ENCODE measurements at regions not wholly inside any gene's neighbourhood (a gene's known extent, or its start where the extent isn't known, plus 50 kb on each side); places are given as distances from the start of the nearest gene placed in this dataset.

DNA sequence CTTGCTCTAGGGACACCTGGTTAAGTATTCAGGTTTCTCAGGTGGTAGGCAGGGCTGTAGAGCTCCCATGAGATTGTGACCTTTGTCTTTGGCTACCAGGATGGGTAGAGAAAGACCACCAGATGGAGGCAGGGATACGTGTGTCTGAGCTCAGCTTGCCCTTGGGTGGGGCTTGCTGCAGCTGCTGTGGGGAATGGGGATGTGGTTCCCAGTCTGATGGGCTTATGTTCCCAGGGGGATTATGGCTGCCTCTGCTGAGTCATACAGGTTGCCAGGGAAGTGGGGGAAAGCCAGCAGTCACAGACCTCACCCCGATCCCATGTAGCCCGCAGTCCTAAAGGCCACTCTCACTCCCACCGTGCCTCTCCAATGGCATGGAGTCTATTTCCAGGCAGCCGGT, 659.9 kb upstream of the KLF12 start:
- CTCF ChIA-PET = no interaction called here

DNA sequence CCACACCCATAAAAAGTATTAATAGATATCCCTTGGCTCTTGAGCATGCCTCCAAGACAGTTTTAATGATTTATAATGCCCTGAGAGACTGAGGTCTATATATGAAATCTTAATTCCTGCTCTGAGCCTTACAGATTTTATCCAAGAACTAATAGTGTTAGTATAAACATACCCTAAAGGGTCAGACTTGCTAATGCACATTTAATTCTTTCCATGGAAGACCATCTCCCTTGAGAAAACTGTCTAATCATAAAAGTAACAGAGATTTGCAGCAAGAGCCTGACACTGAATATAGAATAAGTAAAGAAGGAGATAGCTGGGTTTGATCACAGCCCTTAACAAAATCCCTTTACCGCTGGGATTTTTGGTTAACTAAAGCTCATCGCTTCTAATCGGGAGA, 650.8 kb upstream of the KLF12 start:
- intact Hi-C loops (cut with DNase I, micrococcal nuclease) = no loop called here
- ATAC-seq (no peak), DNase-seq (no peak)
- POLR2A ChIA-PET = no interaction called here
- H3K4me3 Mint-ChIP-seq = no peak overlapping the region
- no peak overlapping the region for H3K27ac Mint-ChIP-seq
- H3K36me3 Mint-ChIP-seq (ENCODE audit: low read depth) = no peaks in the 10 kb centered on the region
- no peaks in the 10 kb centered on the region for H3K4me1 Mint-ChIP-seq
- CTCF ChIA-PET = no interaction called here
- no peaks in the 10 kb centered on the region for H3K9me3 Mint-ChIP-seq (ENCODE audit: low read depth)
- H3K27me3 Mint-ChIP-seq = peaks cover under 1% of the 10 kb centered on the region

More for the DNA sequence above, 659.9 kb upstream of the KLF12 start:
- intact Hi-C loops (cut with DNase I, micrococcal nuclease) = no loop called here
- Mint-ChIP-seq H3K27ac (no peak overlapping the region), H3K4me1 (no peaks in the 10 kb centered on the region), H3K4me3 (no peak overlapping the region), H3K9me3 (ENCODE audit: low read depth) (no peaks in the 10 kb centered on the region), H3K36me3 (ENCODE audit: low read depth) (no peaks in the 10 kb centered on the region), H3K27me3 (peaks cover 13% of the 10 kb centered on the region)
- POLR2A ChIA-PET = no interaction called here
- ATAC-seq = no peak
- DNase-seq = no peak

DNA sequence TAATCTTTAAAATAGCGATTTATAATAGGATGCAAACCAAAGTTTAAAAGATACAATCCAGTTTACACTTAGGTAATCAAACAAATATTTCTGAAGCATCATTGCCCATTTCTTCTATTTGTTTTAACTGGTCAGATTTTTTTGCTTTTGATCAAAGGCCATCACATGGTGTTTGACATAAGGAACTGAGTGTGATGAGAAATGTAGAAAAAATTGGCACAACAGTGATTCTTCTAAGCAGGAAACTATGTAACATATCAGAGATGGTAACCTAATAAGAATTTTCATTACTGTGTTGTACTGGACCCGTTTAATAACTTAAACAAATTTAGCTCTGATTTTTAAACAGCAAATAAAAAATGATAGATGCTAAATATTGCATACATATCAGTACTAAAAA, 644.7 kb upstream of the KLF12 start:
- H3K4me1 Mint-ChIP-seq = no peaks in the 10 kb centered on the region
- POLR2A ChIA-PET = no interaction called here
- H3K4me3 Mint-ChIP-seq = no peak overlapping the region
- no peaks in the 10 kb centered on the region for H3K36me3 Mint-ChIP-seq (ENCODE audit: low read depth)
- intact Hi-C loops (cut with DNase I, micrococcal nuclease) = no loop called here
- no peaks in the 10 kb centered on the region for H3K9me3 Mint-ChIP-seq (ENCODE audit: low read depth)
- DNase-seq (no peak), ATAC-seq (no peak)
- H3K27me3 Mint-ChIP-seq = peaks cover 6% of the 10 kb centered on the region
- no peak overlapping the region for H3K27ac Mint-ChIP-seq
- CTCF ChIA-PET = no interaction called here

DNA sequence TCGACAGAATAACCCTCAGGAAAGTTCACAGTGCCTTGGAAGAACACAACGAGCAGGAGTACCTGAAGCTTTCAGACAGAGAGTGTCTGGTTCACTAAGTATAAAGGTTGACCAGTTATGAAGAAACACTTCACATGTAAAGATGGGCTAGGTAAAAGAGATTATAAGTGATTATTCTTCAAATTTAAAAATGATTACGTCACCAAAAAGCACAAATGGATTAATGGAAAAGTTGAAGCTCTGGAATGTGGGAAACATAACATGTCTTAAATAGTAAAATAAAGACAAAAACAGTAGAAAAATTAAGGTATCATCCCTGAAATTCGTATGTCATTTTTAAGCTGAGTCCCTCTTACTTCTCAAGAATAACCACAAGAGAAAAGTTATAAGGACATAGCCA, 643.9 kb upstream of the KLF12 start:
- H3K4me3 Mint-ChIP-seq = no peak overlapping the region
- POLR2A ChIA-PET = no interaction called here

DNA sequence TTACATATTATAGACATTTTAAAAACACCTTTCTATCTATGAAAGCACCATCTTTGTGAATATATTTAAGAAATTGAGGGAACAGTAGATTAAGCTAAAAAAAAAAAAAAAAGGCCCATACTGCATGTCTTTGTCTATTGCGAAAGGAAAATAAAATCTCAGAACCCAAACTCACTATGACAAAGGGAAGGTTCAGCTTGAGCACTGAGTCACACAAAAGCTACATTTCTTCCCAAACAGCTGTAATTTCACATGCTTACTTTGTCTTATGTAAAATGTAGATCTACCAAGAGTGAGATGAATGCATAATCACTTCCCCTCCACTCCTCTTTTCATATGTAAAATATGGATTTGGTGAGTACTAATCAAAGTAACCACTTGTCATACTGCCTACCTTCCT, 640.1 kb upstream of the KLF12 start:
- H3K9me3 Mint-ChIP-seq (ENCODE audit: low read depth) = no peaks in the 10 kb centered on the region
- ATAC-seq = no peak

More for the DNA sequence above, 643.9 kb upstream of the KLF12 start:
- ATAC-seq = no peak
- no peak overlapping the region for H3K27ac Mint-ChIP-seq
- H3K27me3 Mint-ChIP-seq = peaks cover 9% of the 10 kb centered on the region
- DNase-seq = no peak
- CTCF ChIA-PET = interaction anchor here (0.8 kb wide), 1 partner anchor 34 kb away, joined by 5 read pairs; no protein-coding TSS in a partner anchor
- no peaks in the 10 kb centered on the region for H3K9me3 Mint-ChIP-seq (ENCODE audit: low read depth)
- intact Hi-C loops (cut with DNase I, micrococcal nuclease) = no loop called here
- no peaks in the 10 kb centered on the region for H3K36me3 Mint-ChIP-seq (ENCODE audit: low read depth)
- H3K4me1 Mint-ChIP-seq = no peaks in the 10 kb centered on the region

DNA sequence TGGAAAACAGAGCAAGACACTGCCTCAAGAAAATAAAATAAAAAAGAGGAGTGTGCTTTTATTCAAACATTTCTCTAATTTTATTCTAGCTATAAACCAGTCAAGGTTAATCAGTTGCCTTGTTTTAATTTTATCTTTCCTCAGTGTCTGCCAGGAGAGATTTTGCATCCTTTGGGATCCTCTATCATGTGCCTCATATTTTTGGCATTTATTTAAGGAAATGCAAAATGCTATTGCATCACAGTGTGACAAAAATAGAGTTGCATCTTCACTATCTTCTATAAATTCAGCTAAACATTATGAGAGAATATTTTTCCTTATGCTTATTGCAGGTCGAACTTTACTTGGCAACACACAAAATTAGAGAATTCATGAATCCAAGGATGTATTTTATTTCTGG, 639.0 kb upstream of the KLF12 start:
- no peak overlapping the region for H3K27ac Mint-ChIP-seq
- intact Hi-C loops (cut with DNase I, micrococcal nuclease) = no loop called here

More for the DNA sequence above, 640.1 kb upstream of the KLF12 start:
- H3K27me3 Mint-ChIP-seq = peaks cover 9% of the 10 kb centered on the region
- ChIA-PET CTCF (no interaction called here), POLR2A (no interaction called here)
- intact Hi-C loops (cut with DNase I, micrococcal nuclease) = no loop called here
- no peaks in the 10 kb centered on the region for H3K4me1 Mint-ChIP-seq
- H3K27ac Mint-ChIP-seq = no peak overlapping the region
- DNase-seq = no peak
- H3K36me3 Mint-ChIP-seq (ENCODE audit: low read depth) = no peaks in the 10 kb centered on the region
- no peak overlapping the region for H3K4me3 Mint-ChIP-seq

DNA sequence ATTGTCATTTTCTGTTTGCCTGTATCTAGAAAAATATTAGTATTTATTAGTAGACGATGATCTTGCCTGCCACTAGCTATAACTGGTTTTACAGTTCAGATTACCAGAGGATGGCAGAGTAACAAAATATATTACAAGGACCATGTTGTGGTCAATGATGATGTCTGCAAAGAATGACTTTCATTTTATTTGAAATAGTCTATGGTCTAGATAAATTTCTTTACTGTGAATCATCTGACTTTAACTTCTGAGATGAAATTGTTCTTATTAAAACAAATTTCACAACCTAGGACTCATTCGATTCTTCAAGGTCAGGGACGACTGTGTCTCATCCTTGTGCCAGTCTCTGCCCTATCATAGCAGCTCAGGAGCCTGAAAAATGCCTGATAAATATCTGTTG, 637.8 kb upstream of the KLF12 start:
- Mint-ChIP-seq H3K4me1 (no peaks in the 10 kb centered on the region), H3K9me3 (ENCODE audit: low read depth) (no peaks in the 10 kb centered on the region), H3K4me3 (no peak overlapping the region), H3K36me3 (ENCODE audit: low read depth) (no peaks in the 10 kb centered on the region), H3K27me3 (peaks cover 9% of the 10 kb centered on the region), H3K27ac (no peak overlapping the region)
- intact Hi-C loops (cut with DNase I, micrococcal nuclease) = no loop called here
- ChIA-PET POLR2A (no interaction called here), CTCF (no interaction called here)
- DNase-seq (no peak), ATAC-seq (no peak)

More for the DNA sequence above, 639.0 kb upstream of the KLF12 start:
- Mint-ChIP-seq H3K9me3 (ENCODE audit: low read depth) (no peaks in the 10 kb centered on the region), H3K4me1 (no peaks in the 10 kb centered on the region), H3K27me3 (peaks cover 9% of the 10 kb centered on the region), H3K36me3 (ENCODE audit: low read depth) (no peaks in the 10 kb centered on the region), H3K4me3 (no peak overlapping the region)
- ChIA-PET POLR2A (no interaction called here), CTCF (no interaction called here)
- no peak for DNase-seq
- ATAC-seq = no peak

DNA sequence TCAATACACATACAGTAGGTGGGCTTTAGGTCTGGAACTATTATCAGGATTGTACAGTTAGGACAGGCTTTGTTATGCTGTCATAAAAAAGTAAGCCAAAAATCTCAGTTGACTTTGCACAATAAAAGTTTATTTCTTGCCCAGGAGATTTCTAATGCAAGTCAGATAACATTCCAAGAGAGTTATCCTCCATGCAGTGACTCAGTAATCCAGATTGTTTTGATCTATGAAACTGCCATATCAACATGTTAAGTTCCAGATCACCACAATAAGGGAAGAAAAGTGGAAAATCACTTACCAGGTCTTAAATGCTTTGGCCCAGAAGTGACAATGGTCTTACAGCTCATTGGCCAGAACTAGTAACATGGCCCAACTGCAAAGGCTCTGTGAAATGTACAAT, 636.2 kb upstream of the KLF12 start:
- CTCF ChIA-PET = no interaction called here
- Mint-ChIP-seq H3K27ac (no peak overlapping the region), H3K36me3 (ENCODE audit: low read depth) (no peaks in the 10 kb centered on the region), H3K4me1 (no peaks in the 10 kb centered on the region), H3K4me3 (no peak overlapping the region), H3K27me3 (peaks cover 6% of the 10 kb centered on the region), H3K9me3 (ENCODE audit: low read depth) (no peaks in the 10 kb centered on the region)
- DNase-seq (no peak), ATAC-seq (no peak)
- POLR2A ChIA-PET = no interaction called here
- intact Hi-C loops (cut with DNase I, micrococcal nuclease) = no loop called here

DNA sequence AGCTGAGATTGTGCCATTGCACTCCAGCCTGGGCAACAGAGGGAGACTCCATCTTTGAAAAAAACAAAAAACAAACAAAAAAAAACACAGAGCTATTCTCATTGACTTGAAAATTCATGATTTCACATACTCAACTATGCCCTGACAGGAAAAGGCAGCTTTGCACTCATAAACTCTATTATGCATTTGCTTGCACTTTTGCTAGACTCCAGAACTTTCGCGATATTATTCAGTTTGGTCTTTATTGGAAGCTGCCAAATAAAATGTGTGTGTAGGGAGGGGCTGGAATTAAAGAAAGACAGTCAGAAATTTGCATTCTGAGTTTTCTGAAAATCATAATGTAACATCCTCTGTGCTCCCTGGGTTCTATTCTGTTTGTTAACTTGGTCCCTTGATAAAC, 635.1 kb upstream of the KLF12 start:
- POLR2A ChIA-PET = no interaction called here
- Mint-ChIP-seq H3K4me3 (no peak overlapping the region), H3K9me3 (ENCODE audit: low read depth) (no peaks in the 10 kb centered on the region), H3K27ac (no peak overlapping the region), H3K36me3 (ENCODE audit: low read depth) (no peaks in the 10 kb centered on the region), H3K27me3 (peaks cover 3% of the 10 kb centered on the region), H3K4me1 (no peaks in the 10 kb centered on the region)
- CTCF ChIA-PET = interaction anchor here (0.8 to 1.1 kb wide), 2 partner anchors 12 to 39 kb away, joined by 3 read pairs; no protein-coding TSS in a partner anchor
- DNase-seq (no peak), ATAC-seq (no peak)
- intact Hi-C loops (cut with DNase I, micrococcal nuclease) = no loop called here

DNA sequence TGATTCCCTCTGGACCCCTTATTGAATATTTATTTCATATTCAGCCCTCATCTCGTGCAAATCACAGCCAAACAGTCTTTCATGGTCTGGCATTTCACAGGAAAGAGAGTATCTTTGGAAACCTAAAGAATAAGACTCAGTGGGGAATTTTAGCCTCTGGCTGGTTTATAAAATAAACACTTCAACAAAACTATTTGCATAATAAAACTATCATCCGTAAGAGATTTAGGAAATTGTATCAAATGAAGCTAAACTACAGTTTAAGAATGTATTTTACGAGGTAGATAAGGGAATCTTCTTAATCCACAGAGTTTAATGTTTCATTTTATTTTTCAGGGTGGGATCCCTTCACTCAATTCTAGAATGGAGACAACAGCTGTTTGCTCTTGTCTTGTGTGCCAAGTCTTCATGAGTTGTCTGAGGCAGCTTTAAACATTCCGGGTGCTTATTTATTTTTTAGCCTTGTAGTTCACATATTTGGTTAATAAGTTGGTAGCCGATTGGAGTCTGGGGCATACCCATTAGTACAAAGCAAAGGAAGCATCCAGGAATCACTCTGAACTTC, 634.4 kb upstream of the KLF12 start:
- H3K27ac Mint-ChIP-seq = no peak overlapping the region
- intact Hi-C loops (cut with DNase I, micrococcal nuclease) = no loop called here
- no peaks in the 10 kb centered on the region for H3K36me3 Mint-ChIP-seq (ENCODE audit: low read depth)
- no peaks in the 10 kb centered on the region for H3K9me3 Mint-ChIP-seq (ENCODE audit: low read depth)
- peaks cover under 1% of the 10 kb centered on the region for H3K27me3 Mint-ChIP-seq
- POLR2A ChIA-PET = no interaction called here
- H3K4me3 Mint-ChIP-seq = no peak overlapping the region
- no peak for DNase-seq
- ATAC-seq = no peak
- CTCF ChIA-PET = interaction anchor here (0.8 to 1.1 kb wide), 2 partner anchors 13 to 38 kb away, joined by 3 read pairs; no protein-coding TSS in a partner anchor
- H3K4me1 Mint-ChIP-seq = no peaks in the 10 kb centered on the region

DNA sequence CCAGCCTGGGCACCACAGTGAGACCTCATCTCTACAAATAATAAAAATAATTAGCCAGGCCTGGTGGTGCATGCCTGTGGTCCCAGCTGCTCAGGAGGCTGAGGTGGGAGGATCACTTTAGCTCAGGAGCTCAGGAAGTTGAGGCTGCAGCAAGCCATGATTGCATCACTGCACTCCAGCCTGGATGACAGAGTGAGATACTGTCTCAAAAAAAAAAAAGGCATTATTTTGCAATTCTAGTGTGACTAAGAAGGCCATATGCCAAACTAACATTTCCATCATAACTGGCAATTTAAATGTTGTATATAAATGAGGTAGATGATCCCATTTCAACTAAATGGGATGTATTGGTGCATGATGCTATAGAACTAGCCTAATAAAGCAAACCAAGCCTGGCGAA, 632.8 kb upstream of the KLF12 start:
- H3K27me3 Mint-ChIP-seq = no peaks in the 10 kb centered on the region
- intact Hi-C loops (cut with DNase I, micrococcal nuclease) = no loop called here
- ATAC-seq (no peak), DNase-seq (no peak)
- H3K4me1 Mint-ChIP-seq = no peaks in the 10 kb centered on the region
- ChIA-PET CTCF (interaction anchor here (0.6 kb wide), 1 partner anchor 53 kb away, joined by 3 read pairs; no protein-coding TSS in a partner anchor), POLR2A (no interaction called here)
- no peaks in the 10 kb centered on the region for H3K9me3 Mint-ChIP-seq (ENCODE audit: low read depth)
- H3K36me3 Mint-ChIP-seq (ENCODE audit: low read depth) = no peaks in the 10 kb centered on the region
- no peak overlapping the region for H3K4me3 Mint-ChIP-seq
- H3K27ac Mint-ChIP-seq = no peak overlapping the region

DNA sequence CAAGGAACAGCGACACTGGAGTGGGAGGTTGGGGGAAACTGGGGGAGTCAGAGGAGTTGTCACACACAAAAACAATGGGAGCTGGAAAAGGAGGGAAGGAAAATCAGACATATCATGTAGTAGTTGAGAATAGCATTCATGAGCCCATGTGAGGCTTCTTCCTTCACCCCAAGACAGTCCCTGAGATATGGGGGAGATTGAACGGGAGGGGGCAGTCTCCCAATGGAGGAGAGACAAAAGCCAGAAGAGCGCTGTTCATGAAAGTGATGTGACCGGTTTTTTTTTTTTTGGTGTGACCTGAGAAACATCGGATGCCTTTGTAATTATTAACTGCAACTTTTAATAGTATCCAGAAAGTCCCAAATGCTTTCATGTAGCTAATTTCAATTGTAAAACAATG, 631.8 kb upstream of the KLF12 start:
- no peaks in the 10 kb centered on the region for H3K36me3 Mint-ChIP-seq (ENCODE audit: low read depth)
- ATAC-seq (no peak), DNase-seq (no peak)
- H3K4me3 Mint-ChIP-seq = no peak overlapping the region
- POLR2A ChIA-PET = no interaction called here
- no peaks in the 10 kb centered on the region for H3K27me3 Mint-ChIP-seq
- no peaks in the 10 kb centered on the region for H3K4me1 Mint-ChIP-seq
- H3K9me3 Mint-ChIP-seq (ENCODE audit: low read depth) = no peaks in the 10 kb centered on the region
- no peak overlapping the region for H3K27ac Mint-ChIP-seq
- intact Hi-C loops (cut with DNase I, micrococcal nuclease) = no loop called here
- CTCF ChIA-PET = no interaction called here

Measured in activated CD4-positive, alpha-beta T cell treated with anti-CD3 and anti-CD28 coated beads for 36 hours (primary cell).